C1 segment of cervical spinal cord (tissue), 14 donors: ENCODE measurements at regions not wholly inside any gene's neighbourhood (a gene's known extent, or its start where the extent isn't known, plus 50 kb on each side); places are given as distances from the start of the nearest gene placed in this dataset.

Source experiments
- DNase-seq, 14 donors: peaks; one replicate each; lab custom pipeline; 2025; lab: John Stamatoyannopoulos, UW

GRCh38 chr11:91761406-91762025, 463.1 kb upstream of the FAT3 start:
- DNase-seq = no peak

- no peak for DNase-seq
These were observed 467.7 kb upstream of the FAT3 start for GRCh38 chr11:91756829-91757480.

GRCh38 chr11:91755951-91756707, 468.5 kb upstream of the FAT3 start:
- no peak for DNase-seq

- no peak for DNase-seq
These were observed 469.1 kb upstream of the FAT3 start for GRCh38 chr11:91755526-91755925.

- DNase-seq = no peak
These were observed 475.4 kb upstream of the FAT3 start for GRCh38 chr11:91749251-91749650.

- DNase-seq = no peak
These were observed 482.5 kb upstream of the FAT3 start for GRCh38 chr11:91742155-91742554.

- DNase-seq = no peak
These were observed 493.6 kb upstream of the FAT3 start for GRCh38 chr11:91731051-91731450.

- DNase-seq = no peak
These were observed 494.0 kb upstream of the FAT3 start for GRCh38 chr11:91730620-91731019.

GRCh38 chr11:91730057-91730456, 494.6 kb upstream of the FAT3 start:
- no peak for DNase-seq

GRCh38 chr11:91717169-91717568, 507.4 kb upstream of the FAT3 start:
- no peak for DNase-seq

- no peak for DNase-seq
These were observed 516.8 kb upstream of the FAT3 start for GRCh38 chr11:91707652-91708482.

- DNase-seq = no peak
These were observed 521.6 kb upstream of the FAT3 start for GRCh38 chr11:91703042-91703441.

GRCh38 chr11:91700854-91701253, 523.8 kb upstream of the FAT3 start:
- DNase-seq = no peak

- no peak for DNase-seq
These were observed 525.8 kb upstream of the FAT3 start for GRCh38 chr11:91698845-91699244.

GRCh38 chr11:91694331-91694730, 530.3 kb upstream of the FAT3 start:
- no peak for DNase-seq

GRCh38 chr11:91691872-91692271, 532.7 kb upstream of the FAT3 start:
- DNase-seq = no peak

- DNase-seq = no peak
These were observed 535.9 kb upstream of the FAT3 start for GRCh38 chr11:91688672-91689071.

- DNase-seq = no peak
These were observed 537.9 kb upstream of the FAT3 start for GRCh38 chr11:91686700-91687099.

- no peak for DNase-seq
These were observed 538.3 kb upstream of the FAT3 start for GRCh38 chr11:91686281-91686680.

- DNase-seq = no peak
These were observed 550.9 kb upstream of the FAT3 start for GRCh38 chr11:91673705-91674104.

GRCh38 chr11:91664521-91664920, 560.1 kb upstream of the FAT3 start:
- no peak for DNase-seq

GRCh38 chr11:91660036-91660435, 564.6 kb upstream of the FAT3 start:
- no peak for DNase-seq
